ENCODE measurements at regions not wholly inside any gene's neighbourhood (a gene's known extent, or its start where the extent isn't known, plus 50 kb on each side); places are given as distances from the start of the nearest gene placed in this dataset.
"Not testable (repeated sequence)": the region's sequence is repeated elsewhere in the genome, so short reads cannot be mapped to it uniquely, and the experiment has no call there.

GRCh38 chr22:12284690-12285089 is 3243.3 kb upstream of the OR11H1 start:
- TF ChIP-seq POLR2A, CTCF, EP300 (IDR thresholded peaks at IDR 0.05): not testable (repeated sequence)

All from tibial nerve (tissue), 4 donors.